Lower leg skin (tissue), 4 donors: ENCODE measurements at regions not wholly inside any gene's neighbourhood (a gene's known extent, or its start where the extent isn't known, plus 50 kb on each side); places are given as distances from the start of the nearest gene placed in this dataset.

Experiments used
- DNase-seq, 2 donors: peaks; one replicate each; pipeline ENCODE4 v3.0.0-alpha.2; 2019; ENCODE audit warnings: low spot score in 2 of 2
- H3K4me3 ChIP-seq: fragments of 200-600 bp; sonication (generic); 2 replicates; pipeline ENCODE4 v1.5.1; 2017; ENCODE audit warnings: mild to moderate bottlenecking, low read depth; ENCODE audit not compliant: poor library complexity, severe bottlenecking
- POLR2A ChIP-seq, 2 donors: fragments of 450-650 bp; IDR thresholded peaks; one replicate each; pipeline ENCODE4 v1.6.1; 2016 to 2017; ENCODE audit warnings: antibody characterized with exemption in 2 of 2, mild to moderate bottlenecking in 1 of 2, moderate library complexity in 1 of 2
- WGBS, 2 donors: methylation state at CpG; one replicate each; pipeline ENCODE4 v1.1.5; 2018; 5-methylcytosine and 5-hydroxymethylcytosine counted together
- intact Hi-C: fragments of 100-400 bp; cut with DNase I; formaldehyde crosslinking; loops from one replicate; pipeline ENCODE4 v1.15.0; 2023; ENCODE audit warnings: low total_unique reads
- TF ChIP-seq, protein P1 (sequence below), 3 donors: fragments of 450-650 bp; IDR thresholded peaks; one replicate each; pipeline ENCODE4 v1.5.1; 2016; ENCODE audit warnings: antibody characterized with exemption in 3 of 3, mild to moderate bottlenecking in 3 of 3, moderate library complexity in 2 of 3

DNA sequence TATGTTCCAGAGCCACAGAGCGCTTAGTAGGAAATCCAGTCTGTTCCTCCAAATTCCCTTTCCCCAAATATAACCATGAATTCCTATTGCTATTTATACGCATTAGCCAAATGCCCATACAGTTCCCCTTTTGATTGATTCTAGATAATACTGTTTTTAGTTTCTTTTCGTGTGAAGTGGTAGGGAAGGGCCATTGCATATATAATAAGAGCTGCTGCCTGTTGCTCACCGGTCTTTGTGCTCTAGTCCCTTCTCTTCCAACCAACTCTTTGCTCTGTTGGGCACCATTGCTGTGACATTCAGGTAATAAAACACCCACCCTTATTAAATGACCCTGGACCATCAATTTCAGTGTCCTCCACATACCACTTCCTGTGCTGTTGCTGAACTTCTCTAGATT, 379.9 kb upstream of the KCNMB2 start:
- intact Hi-C loops, result no loop called here
- TF ChIP-seq, protein P1, sequence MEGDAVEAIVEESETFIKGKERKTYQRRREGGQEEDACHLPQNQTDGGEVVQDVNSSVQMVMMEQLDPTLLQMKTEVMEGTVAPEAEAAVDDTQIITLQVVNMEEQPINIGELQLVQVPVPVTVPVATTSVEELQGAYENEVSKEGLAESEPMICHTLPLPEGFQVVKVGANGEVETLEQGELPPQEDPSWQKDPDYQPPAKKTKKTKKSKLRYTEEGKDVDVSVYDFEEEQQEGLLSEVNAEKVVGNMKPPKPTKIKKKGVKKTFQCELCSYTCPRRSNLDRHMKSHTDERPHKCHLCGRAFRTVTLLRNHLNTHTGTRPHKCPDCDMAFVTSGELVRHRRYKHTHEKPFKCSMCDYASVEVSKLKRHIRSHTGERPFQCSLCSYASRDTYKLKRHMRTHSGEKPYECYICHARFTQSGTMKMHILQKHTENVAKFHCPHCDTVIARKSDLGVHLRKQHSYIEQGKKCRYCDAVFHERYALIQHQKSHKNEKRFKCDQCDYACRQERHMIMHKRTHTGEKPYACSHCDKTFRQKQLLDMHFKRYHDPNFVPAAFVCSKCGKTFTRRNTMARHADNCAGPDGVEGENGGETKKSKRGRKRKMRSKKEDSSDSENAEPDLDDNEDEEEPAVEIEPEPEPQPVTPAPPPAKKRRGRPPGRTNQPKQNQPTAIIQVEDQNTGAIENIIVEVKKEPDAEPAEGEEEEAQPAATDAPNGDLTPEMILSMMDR (IDR thresholded peaks at IDR 0.05), result no peak
- no peak for TF ChIP-seq POLR2A (IDR thresholded peaks at IDR 0.05)
- WGBS, 2 donors, result 60 to 71% methylated on average over 4 of the region's 4 CpGs

DNA sequence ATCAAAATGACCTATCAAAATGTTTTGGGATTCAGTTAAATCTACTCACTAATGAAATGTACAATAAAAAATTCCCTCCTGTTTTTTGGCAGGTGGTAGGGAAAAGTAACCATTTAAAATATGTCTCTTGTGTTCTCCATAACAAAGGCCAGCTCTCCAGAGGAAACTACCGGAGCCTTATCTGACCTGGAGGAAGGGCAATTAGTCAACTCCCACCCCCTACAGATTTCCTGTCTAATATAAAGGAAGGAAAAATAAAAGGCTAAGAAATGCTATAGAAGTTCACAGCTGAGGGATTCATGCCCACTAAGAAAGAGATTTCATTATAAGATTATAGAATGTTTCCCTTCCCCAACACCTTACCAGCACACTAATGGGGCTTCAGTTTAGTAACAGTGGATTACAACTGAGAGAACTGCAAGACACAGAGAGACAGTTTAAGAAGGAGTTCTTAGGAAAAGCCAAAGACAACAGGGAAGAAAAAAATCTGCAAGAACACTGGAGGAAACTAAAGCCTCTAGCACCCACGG, 376.5 kb upstream of the KCNMB2 start:
- DNase-seq, result no peak
- WGBS, 2 donors, result 70% methylated on average over 2 of the region's 2 CpGs
- intact Hi-C loops, result no loop called here
- no peak overlapping the region for H3K4me3 ChIP-seq
- TF ChIP-seq POLR2A (IDR thresholded peaks at IDR 0.05), result no peak
- TF ChIP-seq, protein P1 (IDR thresholded peaks at IDR 0.05), result no peak

More for the DNA sequence above, 379.9 kb upstream of the KCNMB2 start:
- H3K4me3 ChIP-seq, result no peak overlapping the region
- no peak for DNase-seq

DNA sequence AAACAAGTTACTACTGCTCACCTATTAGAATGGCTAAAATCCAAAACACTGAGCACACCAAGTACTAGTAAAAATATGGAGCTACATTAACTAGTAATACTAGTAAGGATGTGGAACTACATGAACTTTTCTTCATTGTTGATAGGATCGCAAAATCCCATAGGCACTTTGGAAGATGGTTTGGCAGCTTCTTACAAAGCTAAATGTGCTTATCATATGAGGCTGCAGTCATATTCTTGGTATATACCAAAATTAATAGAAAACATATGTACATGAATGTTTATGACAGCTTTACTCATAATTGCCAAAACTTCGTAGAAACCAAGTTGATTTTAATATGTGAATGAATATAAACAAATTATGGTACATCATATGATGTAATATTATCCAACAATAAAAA, 366.8 kb upstream of the KCNMB2 start:
- intact Hi-C loops, result no loop called here
- no peak for DNase-seq
- 49 to 60% methylated on average over 2 of the region's 2 CpGs for WGBS, 2 donors
- H3K4me3 ChIP-seq, result no peak overlapping the region
- no peak for TF ChIP-seq POLR2A (IDR thresholded peaks at IDR 0.05)
- TF ChIP-seq, protein P1 (IDR thresholded peaks at IDR 0.05), result no peak

DNA sequence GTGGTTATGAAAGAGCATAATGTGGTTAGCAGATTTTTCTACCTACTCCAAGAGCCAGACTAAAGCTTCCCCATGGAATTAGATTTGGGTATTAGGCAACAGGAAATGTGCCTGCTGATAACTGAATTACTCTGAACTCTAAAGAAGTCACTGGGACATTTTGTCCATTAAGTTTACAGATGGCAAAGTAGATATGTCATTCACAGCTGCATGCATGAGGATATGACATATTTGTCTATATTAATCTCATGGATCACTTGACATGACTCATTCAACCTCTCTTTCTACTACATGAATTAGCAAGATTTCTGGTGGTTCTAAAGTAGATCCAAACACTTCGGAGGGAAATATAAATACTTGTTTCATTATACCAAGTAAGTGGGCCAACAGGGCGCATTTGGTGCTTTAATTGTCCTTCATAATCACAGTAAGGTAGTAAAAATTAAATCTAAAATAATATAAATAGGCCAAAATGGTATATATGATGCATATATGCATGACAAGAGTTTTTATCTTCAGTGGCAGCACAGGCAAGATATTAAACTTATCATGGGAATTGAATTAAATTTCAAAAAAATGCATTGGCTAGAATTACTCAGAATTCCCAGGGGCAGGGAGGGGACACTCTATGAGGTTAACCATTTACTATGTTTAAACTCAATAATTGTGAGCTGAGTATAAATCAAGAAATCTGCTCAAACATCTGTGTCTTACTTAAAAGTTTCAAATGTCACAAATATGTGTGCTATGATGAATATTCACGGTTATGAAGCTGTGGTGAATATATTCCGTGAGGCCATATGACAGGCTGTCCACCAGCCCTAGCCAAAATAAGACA, 365.3 kb upstream of the KCNMB2 start:
- WGBS, 2 donors, result 61 to 73% methylated on average over 4 of the region's 4 CpGs
- H3K4me3 ChIP-seq, result no peak overlapping the region
- intact Hi-C loops, result no loop called here
- peak in 1 of 2 donors; percentile 53 for DNase-seq
- TF ChIP-seq, protein P1 (IDR thresholded peaks at IDR 0.05), result no peak
- no peak for TF ChIP-seq POLR2A (IDR thresholded peaks at IDR 0.05)

DNA sequence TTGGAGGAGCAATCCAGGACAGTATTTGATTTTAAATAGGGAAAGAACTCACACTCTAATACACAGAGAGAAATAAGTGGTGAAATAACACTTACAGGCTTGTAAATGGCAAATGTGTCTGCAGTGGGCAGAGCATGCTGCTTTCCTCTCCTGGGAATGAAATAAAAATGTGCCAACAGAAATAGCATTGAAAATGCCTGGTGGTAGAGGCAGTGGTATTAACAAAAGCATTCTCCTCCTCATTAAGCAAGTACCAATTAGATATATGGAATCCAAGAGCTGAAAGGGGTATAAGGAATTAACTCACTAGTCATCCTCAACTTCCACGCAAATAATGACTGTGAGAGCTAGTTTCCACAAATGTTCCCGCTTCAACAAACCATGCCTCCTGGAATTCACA, 364.1 kb upstream of the KCNMB2 start:
- intact Hi-C loops, result no loop called here
- no peak overlapping the region for H3K4me3 ChIP-seq
- WGBS, 2 donors, result 97 to 100% methylated on average over 2 of the region's 2 CpGs
- TF ChIP-seq POLR2A (IDR thresholded peaks at IDR 0.05), result no peak
- TF ChIP-seq, protein P1 (IDR thresholded peaks at IDR 0.05), result no peak
- no peak for DNase-seq
